HCT116 (cell line): ENCODE measurements at regions not wholly inside any gene's neighbourhood (a gene's known extent, or its start where the extent isn't known, plus 50 kb on each side); places are given as distances from the start of the nearest gene placed in this dataset.

ENCODE experiments used
- ATAC-seq: fragments of 200-7000 bp; cut with Tn5 transposase; 2 replicates; pipeline ENCODE4 v1.9.1; 2020; ENCODE audit warnings: mild to moderate bottlenecking, moderate library complexity
- BruUV-seq: library from RNA; stranded (reverse); fragments of 400-500 nt; replicated peaks from 2 replicates; lab custom pipeline; 2021; lab: Mats Ljungman, UMichigan
- CTCF ChIA-PET: fragments of 300-600 bp; sonication (Branson Sonifier 250); formaldehyde crosslinking; loops from one replicate; lab custom pipeline; 2021; ENCODE audit warnings: antibody characterized with exemption; lab: Charles Lee
- POLR2A ChIA-PET: fragments of 300-600, 350-600 bp; sonication (Branson Sonifier 250); formaldehyde crosslinking; loops from one replicate; lab custom pipeline; 2021; ENCODE audit warnings: antibody characterized with exemption; lab: Charles Lee
- RAD21 ChIA-PET, 2 experiments: fragments of 300-600 bp; sonication (Branson Sonifier 250); formaldehyde crosslinking; loops; one replicate each; lab custom pipeline; 2023; ENCODE audit warnings: low total read pairs in 2 of 2; ENCODE audit not compliant: uncharacterized antibody in 2 of 2, unreplicated experiment in 2 of 2, low non-redundant PET in 1 of 2; lab: Charles Lee
- DNase-seq: peaks from one replicate; pipeline ENCODE4 v3.0.0-alpha.2; 2010; ENCODE audit warnings: low read depth, low spot score
- H2AFZ ChIP-seq: fragments of 200-600 bp; shearing (Covaris generic), sonication (generic); 2 replicates; pipeline ENCODE4 v1.6.1; 2017; ENCODE audit warnings: low read depth, mixed run types, mixed read lengths, antibody characterized with exemption, low read length; ENCODE audit not compliant: poor library complexity, severe bottlenecking
- H3K27ac ChIP-seq: 2 replicates; pipeline ENCODE4 v1.5.1; 2012; ENCODE audit warnings: low read depth, low read length
- H3K27me3 ChIP-seq: fragments of 200-600 bp; sonication (generic); 2 replicates; pipeline ENCODE4 v1.6.1; 2016; ENCODE audit warnings: mixed run types, low read length, mixed read lengths; ENCODE audit not compliant: insufficient read depth
- H3K36me3 ChIP-seq, 2 experiments: fragments of 200-500 bp in 1 of 2; fragments of 200-600 bp in 1 of 2; sonication (Bioruptor generic) in 1 of 2; sonication (generic) in 1 of 2; 2 replicates each; pipeline versions ENCODE4 v1.5.1 to v1.6.1; 2014 to 2016; ENCODE audit warnings: low read length in 2 of 2, inconsistent platforms in 1 of 2, mixed read lengths in 1 of 2, mixed run types in 1 of 2; ENCODE audit not compliant: insufficient read depth in 2 of 2, control insufficient read depth in 1 of 2
- H3K4me1 ChIP-seq, 2 experiments: fragments of 200-600 bp in 1 of 2; sonication (generic) in 1 of 2; 2 replicates each; pipeline versions ENCODE4 v1.5.1 to v1.6.1; 2012 to 2017; ENCODE audit warnings: low read length in 2 of 2, inconsistent platforms in 1 of 2, mild to moderate bottlenecking in 1 of 2, mixed read lengths in 1 of 2, mixed run types in 1 of 2, moderate library complexity in 1 of 2; ENCODE audit not compliant: insufficient read depth in 2 of 2, control insufficient read depth in 1 of 2
- H3K4me2 ChIP-seq: fragments of 200-600 bp; sonication (generic); 2 replicates; pipeline ENCODE4 v1.6.1; 2017; ENCODE audit warnings: mixed run types, low read length, mixed read lengths
- H3K4me3 ChIP-seq, 2 experiments: fragments of 200-600 bp in 1 of 2; sonication (generic) in 1 of 2; replicated peaks in 1 of 2; 2 replicates each; pipeline ENCODE4 v1.5.1; 2011 to 2016; ENCODE audit warnings: low read length in 2 of 2, control low read depth in 1 of 2, low read depth in 1 of 2, mild to moderate bottlenecking in 1 of 2, mixed read lengths in 1 of 2, mixed run types in 1 of 2
- H3K79me2 ChIP-seq: fragments of 200-600 bp; sonication (generic); 2 replicates; pipeline ENCODE4 v1.6.1; 2017; ENCODE audit warnings: mild to moderate bottlenecking, mixed run types, low read length, moderate library complexity, mixed read lengths; ENCODE audit not compliant: insufficient read depth
- H3K9ac ChIP-seq: fragments of 200-600 bp; sonication (generic); 2 replicates; pipeline ENCODE4 v1.6.1; 2016; ENCODE audit warnings: low read length, mixed read lengths
- H3K9me2 ChIP-seq: fragments of 200-600 bp; sonication (generic), shearing (Covaris generic); 2 replicates; pipeline ENCODE4 v1.6.1; 2017; ENCODE audit warnings: mixed run types, mild to moderate bottlenecking, moderate library complexity; ENCODE audit not compliant: insufficient read depth
- H3K9me3 ChIP-seq, 2 experiments: fragments of 200-500 bp in 1 of 2; fragments of 200-600 bp in 1 of 2; sonication (Bioruptor generic) in 1 of 2; sonication (generic) in 1 of 2; 2 replicates each; pipeline ENCODE4 v1.6.1; 2014 to 2017; ENCODE audit warnings: low read length in 2 of 2, mixed read lengths in 2 of 2, inconsistent platforms in 1 of 2, low read depth in 1 of 2, mild to moderate bottlenecking in 1 of 2, mixed run types in 1 of 2, moderate library complexity in 1 of 2; ENCODE audit not compliant: control insufficient read depth in 1 of 2, insufficient read depth in 1 of 2
- H4K20me1 ChIP-seq: fragments of 200-600 bp; sonication (generic), shearing (Covaris generic); 2 replicates; pipeline ENCODE4 v1.6.1; 2017; ENCODE audit warnings: mixed run types, mild to moderate bottlenecking, moderate library complexity; ENCODE audit not compliant: insufficient read depth
- CBX3 ChIP-seq: IDR thresholded peaks from 2 replicates; pipeline ENCODE4 v1.6.1; 2012; ENCODE audit warnings: low read depth
- CEBPB ChIP-seq: IDR thresholded peaks from 2 replicates; pipeline ENCODE4 v1.6.1; 2012; ENCODE audit warnings: low read depth
- EGR1 ChIP-seq: IDR thresholded peaks from 2 replicates; pipeline ENCODE4 v1.6.1; 2012; ENCODE audit warnings: low read depth
- ELF1 ChIP-seq: IDR thresholded peaks from 2 replicates; pipeline ENCODE4 v1.6.1; 2012; ENCODE audit warnings: low read depth, borderline replicate concordance
- EZH2 ChIP-seq: fragments of 200-600 bp; sonication (generic); IDR thresholded peaks from 2 replicates; pipeline ENCODE4 v1.6.1; 2017; ENCODE audit warnings: antibody characterized with exemption, mixed run types
- FOSL1 ChIP-seq: IDR thresholded peaks from 2 replicates; pipeline ENCODE4 v1.6.1; 2012; ENCODE audit warnings: low read depth
- JUND ChIP-seq: IDR thresholded peaks from 2 replicates; pipeline ENCODE4 v1.6.1; 2012
- POLR2A ChIP-seq: IDR thresholded peaks from 2 replicates; pipeline ENCODE4 v1.7.0; 2011; ENCODE audit warnings: borderline replicate concordance; ENCODE audit not compliant: insufficient read depth, insufficient read length; ENCODE audit errors: extremely low read depth
- POLR2AphosphoS5 ChIP-seq: IDR thresholded peaks from 2 replicates; pipeline ENCODE4 v1.6.1; 2011; ENCODE audit warnings: mild to moderate bottlenecking, low read depth, low read length, moderate library complexity
- RAD21 ChIP-seq: IDR thresholded peaks from 2 replicates; pipeline ENCODE4 v1.6.1; 2012; ENCODE audit warnings: low read depth, mild to moderate bottlenecking
- SIN3A ChIP-seq: IDR thresholded peaks from 2 replicates; pipeline ENCODE4 v1.6.1; 2012; ENCODE audit warnings: low read depth
- SP1 ChIP-seq: IDR thresholded peaks from 2 replicates; pipeline ENCODE4 v1.6.1; 2012; ENCODE audit warnings: low read depth
- TCF7L2 ChIP-seq: IDR thresholded peaks from 2 replicates; pipeline ENCODE4 v1.7.0; 2011; ENCODE audit warnings: borderline replicate concordance, inconsistent platforms; ENCODE audit not compliant: insufficient read depth, insufficient read length; ENCODE audit errors: extremely low read depth
- ZFX ChIP-seq: fragments of 450-650 bp; IDR thresholded peaks from 2 replicates; pipeline ENCODE4 v1.6.1; 2017
- ZNF274 ChIP-seq: fragments of 200-500 bp; sonication (Bioruptor generic); IDR thresholded peaks from 2 replicates; pipeline ENCODE4 v1.6.1; 2014; ENCODE audit warnings: mild to moderate bottlenecking, low read depth, low read length, inconsistent platforms
- intact Hi-C: fragments of 100-400 bp; cut with micrococcal nuclease; formaldehyde crosslinking; loops from 2 replicates; pipeline ENCODE4 v1.10.0; 2022
- TF ChIP-seq, protein P1 (sequence below): IDR thresholded peaks from 2 replicates; pipeline ENCODE4 v1.6.1; 2012
- TF ChIP-seq, protein P2 (sequence below): IDR thresholded peaks from 2 replicates; pipeline ENCODE4 v1.6.1; 2012; ENCODE audit warnings: low read depth
- TF ChIP-seq, protein P3 (sequence below): IDR thresholded peaks from 2 replicates; pipeline ENCODE4 v1.6.1; 2012

DNA sequence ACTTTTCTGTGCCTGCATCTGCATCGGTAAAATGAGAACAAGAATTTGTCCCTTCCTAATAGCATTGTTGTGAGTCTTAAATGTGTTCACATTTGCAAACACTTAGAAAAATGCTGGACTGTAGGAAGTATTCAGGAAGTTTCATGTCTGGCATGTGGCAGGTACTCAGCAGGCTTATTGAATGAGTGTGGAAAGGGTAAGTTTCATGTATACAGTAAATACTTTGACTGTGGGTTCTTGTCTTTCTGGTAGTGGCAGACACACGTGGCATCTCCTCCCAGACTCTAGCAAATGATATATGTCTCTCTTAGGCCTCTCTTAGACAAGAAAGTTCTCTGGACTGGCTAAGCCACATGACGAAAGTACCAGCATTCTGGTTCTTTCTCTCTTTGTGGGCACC, 179.2 kb downstream of the C11orf91 start:
- TF ChIP-seq, protein P1, sequence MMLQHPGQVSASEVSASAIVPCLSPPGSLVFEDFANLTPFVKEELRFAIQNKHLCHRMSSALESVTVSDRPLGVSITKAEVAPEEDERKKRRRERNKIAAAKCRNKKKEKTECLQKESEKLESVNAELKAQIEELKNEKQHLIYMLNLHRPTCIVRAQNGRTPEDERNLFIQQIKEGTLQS = no peak
- TF ChIP-seq SP1 (no peak), CBX3 (no peak), JUND (no peak), POLR2AphosphoS5 (no peak), ZNF274 (no peak), ZFX (no peak), ELF1 (no peak), POLR2A (no peak), CEBPB (no peak), TCF7L2 (no peak), FOSL1 (no peak), EGR1 (no peak), EZH2 (no peak), SIN3A (no peak), RAD21 (no peak)
- TF ChIP-seq, protein P2, sequence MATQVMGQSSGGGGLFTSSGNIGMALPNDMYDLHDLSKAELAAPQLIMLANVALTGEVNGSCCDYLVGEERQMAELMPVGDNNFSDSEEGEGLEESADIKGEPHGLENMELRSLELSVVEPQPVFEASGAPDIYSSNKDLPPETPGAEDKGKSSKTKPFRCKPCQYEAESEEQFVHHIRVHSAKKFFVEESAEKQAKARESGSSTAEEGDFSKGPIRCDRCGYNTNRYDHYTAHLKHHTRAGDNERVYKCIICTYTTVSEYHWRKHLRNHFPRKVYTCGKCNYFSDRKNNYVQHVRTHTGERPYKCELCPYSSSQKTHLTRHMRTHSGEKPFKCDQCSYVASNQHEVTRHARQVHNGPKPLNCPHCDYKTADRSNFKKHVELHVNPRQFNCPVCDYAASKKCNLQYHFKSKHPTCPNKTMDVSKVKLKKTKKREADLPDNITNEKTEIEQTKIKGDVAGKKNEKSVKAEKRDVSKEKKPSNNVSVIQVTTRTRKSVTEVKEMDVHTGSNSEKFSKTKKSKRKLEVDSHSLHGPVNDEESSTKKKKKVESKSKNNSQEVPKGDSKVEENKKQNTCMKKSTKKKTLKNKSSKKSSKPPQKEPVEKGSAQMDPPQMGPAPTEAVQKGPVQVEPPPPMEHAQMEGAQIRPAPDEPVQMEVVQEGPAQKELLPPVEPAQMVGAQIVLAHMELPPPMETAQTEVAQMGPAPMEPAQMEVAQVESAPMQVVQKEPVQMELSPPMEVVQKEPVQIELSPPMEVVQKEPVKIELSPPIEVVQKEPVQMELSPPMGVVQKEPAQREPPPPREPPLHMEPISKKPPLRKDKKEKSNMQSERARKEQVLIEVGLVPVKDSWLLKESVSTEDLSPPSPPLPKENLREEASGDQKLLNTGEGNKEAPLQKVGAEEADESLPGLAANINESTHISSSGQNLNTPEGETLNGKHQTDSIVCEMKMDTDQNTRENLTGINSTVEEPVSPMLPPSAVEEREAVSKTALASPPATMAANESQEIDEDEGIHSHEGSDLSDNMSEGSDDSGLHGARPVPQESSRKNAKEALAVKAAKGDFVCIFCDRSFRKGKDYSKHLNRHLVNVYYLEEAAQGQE = no peak
- TF ChIP-seq, protein P3, sequence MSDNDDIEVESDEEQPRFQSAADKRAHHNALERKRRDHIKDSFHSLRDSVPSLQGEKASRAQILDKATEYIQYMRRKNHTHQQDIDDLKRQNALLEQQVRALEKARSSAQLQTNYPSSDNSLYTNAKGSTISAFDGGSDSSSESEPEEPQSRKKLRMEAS = no peak
- no peak overlapping the region for H3K27ac ChIP-seq
- peaks cover 16% of the 10 kb centered on the region; the same call in 1 of the 2 replicates for H3K27me3 ChIP-seq
- H3K4me2 ChIP-seq = no peak overlapping the region
- H2AFZ ChIP-seq = no peak overlapping the region
- ChIA-PET POLR2A (no interaction called here), RAD21 (no interaction called here), CTCF (no interaction called here)
- H3K79me2 ChIP-seq = no peaks in the 10 kb centered on the region
- H3K9ac ChIP-seq = no peak overlapping the region
- H3K9me3 ChIP-seq = no peaks in the 10 kb centered on the region
- no peaks in the 10 kb centered on the region for H3K36me3 ChIP-seq
- intact Hi-C loops = no loop called here
- H3K4me1 ChIP-seq = no peaks in the 10 kb centered on the region
- no peak overlapping the region for H3K4me3 ChIP-seq
- no peaks in the 10 kb centered on the region for H3K9me2 ChIP-seq
- no peak for ATAC-seq
- BruUV-seq = no TSS peak
- no peak for DNase-seq
- H4K20me1 ChIP-seq = no peaks in the 10 kb centered on the region
